HG02588 (cell line): ENCODE measurements at regions not wholly inside any gene's neighbourhood (a gene's known extent, or its start where the extent isn't known, plus 50 kb on each side); places are given as distances from the start of the nearest gene placed in this dataset.
"Not testable (repeated sequence)": the region's sequence is repeated elsewhere in the genome, so short reads cannot be mapped to it uniquely, and the experiment has no call there.

Source experiments
- ATAC-seq: cut with Tn5 transposase; IDR thresholded peaks from one replicate; pipeline ENCODE4 v1.9.1; 2021; ENCODE audit warnings: mild to moderate bottlenecking, moderate library complexity; ENCODE audit not compliant: unreplicated experiment

GRCh38 chr18:35770376-35771014, 189.0 kb downstream of the GALNT1 start:
- ATAC-seq, result no peak

GRCh38 chr18:35771172-35771571, 189.6 kb downstream of the GALNT1 start:
- no peak for ATAC-seq

- ATAC-seq, result no peak
Observed at GRCh38 chr18:35775887-35776286, 194.3 kb downstream of the GALNT1 start.

GRCh38 chr18:35776473-35776872, 194.9 kb downstream of the GALNT1 start:
- no peak for ATAC-seq

- ATAC-seq, result no peak
Observed at GRCh38 chr18:35777039-35777438, 195.4 kb upstream of the RMP24 start.

GRCh38 chr18:35778850-35779627, 193.4 kb upstream of the RMP24 start:
- no peak for ATAC-seq

GRCh38 chr18:35780937-35781336, 191.5 kb upstream of the RMP24 start:
- no peak for ATAC-seq

- no peak for ATAC-seq
Observed at GRCh38 chr18:35782926-35783325, 189.6 kb upstream of the RMP24 start.

GRCh38 chr18:35786365-35787042, 186.0 kb upstream of the RMP24 start:
- ATAC-seq, result no peak

- no peak for ATAC-seq
Observed at GRCh38 chr18:35789543-35789942, 182.9 kb upstream of the RMP24 start.

GRCh38 chr18:35797948-35798347, 174.5 kb upstream of the RMP24 start:
- ATAC-seq, result no peak

GRCh38 chr18:35803551-35803950, 168.9 kb upstream of the RMP24 start:
- ATAC-seq, result no peak

GRCh38 chr18:35804377-35804776, 168.1 kb upstream of the RMP24 start:
- no peak for ATAC-seq

- ATAC-seq, result no peak
Observed at GRCh38 chr18:35807811-35808335, 164.6 kb upstream of the RMP24 start.

- no peak for ATAC-seq
Observed at GRCh38 chr18:35808796-35809195, 163.7 kb upstream of the RMP24 start.

GRCh38 chr18:35810520-35810919, 162.0 kb upstream of the RMP24 start:
- no peak for ATAC-seq

GRCh38 chr18:35811896-35812295, 160.6 kb upstream of the RMP24 start:
- ATAC-seq, result no peak

- not testable (repeated sequence) for ATAC-seq
Observed at GRCh38 chr18:35815011-35815410, 157.5 kb upstream of the RMP24 start.

- ATAC-seq, result no peak
Observed at GRCh38 chr18:35816003-35816402, 156.5 kb upstream of the RMP24 start.

GRCh38 chr18:35817604-35818352, 154.7 kb upstream of the RMP24 start:
- ATAC-seq, result no peak

GRCh38 chr18:35818353-35818667, 154.2 kb upstream of the RMP24 start:
- no peak for ATAC-seq
